NOMO-1 (cell line): ENCODE measurements at regions not wholly inside any gene's neighbourhood (a gene's known extent, or its start where the extent isn't known, plus 50 kb on each side); places are given as distances from the start of the nearest gene placed in this dataset.
"Not testable (repeated sequence)": the region's sequence is repeated elsewhere in the genome, so short reads cannot be mapped to it uniquely, and the experiment has no call there.

Source experiments
- DNase-seq, 2 experiments: peaks; one replicate each; lab custom pipeline; 2025; ENCODE audit not compliant: unreplicated experiment in 2 of 2; lab: John Stamatoyannopoulos, UW

DNA sequence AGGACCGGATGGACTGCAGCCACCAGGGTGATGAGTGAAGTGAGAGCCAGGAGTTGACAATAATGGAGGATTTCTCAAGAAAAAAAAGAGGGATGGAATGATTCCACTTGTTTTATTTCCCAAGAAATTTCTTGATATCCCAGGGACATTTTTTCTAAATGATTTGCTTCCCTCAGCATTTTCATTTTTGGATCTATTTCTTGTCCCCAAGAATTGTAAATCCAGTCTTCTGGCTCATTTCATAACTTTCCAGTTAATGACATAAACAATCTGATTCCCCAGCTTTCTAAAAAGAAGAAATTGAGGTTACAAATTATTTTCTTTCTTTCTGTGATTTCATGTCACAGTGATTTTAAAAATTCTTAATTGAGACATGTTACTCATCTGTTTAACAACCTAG, 446.5 kb downstream of the PRR16 start:
- no peak for DNase-seq

DNA sequence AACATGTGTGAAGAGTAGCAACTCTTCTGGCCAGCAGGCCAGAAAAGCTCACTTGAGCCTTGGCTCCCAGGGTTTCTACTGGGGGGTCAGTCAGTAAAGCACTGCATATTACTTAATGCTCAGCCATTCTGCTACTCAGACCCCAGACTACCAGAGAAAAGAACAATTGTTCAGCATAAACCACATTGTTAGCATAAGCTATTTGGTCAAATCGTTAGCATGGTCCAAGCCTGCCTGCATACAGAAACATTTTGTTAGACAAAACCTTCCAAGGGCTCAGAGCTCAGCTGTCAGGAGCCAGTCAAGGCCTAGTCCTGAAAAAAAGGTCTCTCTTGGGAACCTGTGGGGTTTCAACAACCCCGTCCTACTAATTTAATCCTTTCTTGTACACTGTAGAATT, 449.3 kb downstream of the PRR16 start:
- DNase-seq: no peak

DNA sequence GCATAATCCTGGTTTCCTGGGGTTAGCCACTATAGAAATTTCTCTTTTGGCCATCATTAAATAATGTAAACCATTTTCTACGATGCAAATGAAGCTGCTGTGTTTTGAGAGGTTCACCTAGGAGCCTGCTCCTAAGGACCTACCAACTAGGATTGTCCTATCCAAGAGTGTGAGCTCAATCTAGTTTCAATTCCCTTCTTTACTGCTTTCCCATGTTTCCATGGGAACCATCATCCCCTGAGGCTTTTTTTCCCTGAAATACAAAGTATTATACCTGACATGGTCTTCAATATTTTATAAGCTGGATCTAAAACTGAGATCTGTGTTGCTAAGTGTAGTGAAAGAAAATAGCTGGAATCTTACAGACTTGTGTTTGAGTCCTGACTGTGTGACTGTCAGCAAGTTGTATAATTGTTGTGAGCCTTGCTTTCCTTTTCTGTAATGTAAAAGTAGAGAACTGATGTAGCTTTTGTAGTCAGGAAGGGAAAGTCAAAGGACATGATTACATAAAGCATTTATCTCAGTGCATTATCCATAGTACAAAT, 453.2 kb downstream of the PRR16 start:
- DNase-seq: no peak

DNA sequence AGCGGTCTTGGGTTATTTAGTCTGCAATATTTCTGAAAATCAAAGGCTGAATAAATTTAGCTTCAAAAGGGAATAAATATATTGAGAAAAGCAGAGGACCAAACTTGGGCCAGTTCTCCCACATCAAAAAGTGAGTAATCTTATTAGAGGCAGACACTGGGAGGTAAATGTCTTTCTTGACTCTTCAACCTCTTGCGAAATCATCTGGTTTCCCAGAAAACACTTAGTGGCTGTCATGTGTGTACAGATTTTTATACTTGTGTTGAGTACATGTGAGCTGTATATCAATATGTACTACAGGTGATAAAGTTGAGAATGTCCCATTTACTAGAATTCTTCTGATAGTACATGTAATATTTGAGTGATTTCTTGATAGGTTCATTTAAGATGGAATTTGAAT, 454.9 kb downstream of the PRR16 start:
- DNase-seq: no peak

GRCh38 chr5:120923026-120923425, 458.9 kb downstream of the PRR16 start:
- no peak for DNase-seq

DNA sequence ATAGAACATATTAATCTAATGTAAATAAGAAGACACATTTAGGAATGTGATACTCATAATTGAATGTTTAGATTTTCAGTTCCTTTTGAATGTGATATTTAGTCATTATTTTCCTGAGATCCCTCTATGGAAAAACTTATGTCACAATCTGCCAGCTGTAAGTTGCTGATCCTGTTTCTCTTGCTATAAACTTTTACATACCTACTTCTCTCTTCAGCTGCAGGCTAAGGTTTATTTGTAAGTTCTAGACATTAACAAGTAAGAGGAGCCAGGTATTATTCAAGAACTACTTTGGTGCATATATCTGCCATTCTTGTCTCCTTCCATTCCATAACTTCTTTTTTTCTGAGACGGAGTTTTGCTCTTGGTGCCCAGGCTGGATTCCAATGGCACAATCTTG, 462.4 kb downstream of the PRR16 start:
- no peak for DNase-seq

GRCh38 chr5:120927950-120928530, 463.9 kb downstream of the PRR16 start:
- DNase-seq: no peak

GRCh38 chr5:120932480-120932879, 468.4 kb downstream of the PRR16 start:
- no peak for DNase-seq

GRCh38 chr5:120934031-120934430, 469.9 kb downstream of the PRR16 start:
- no peak for DNase-seq

GRCh38 chr5:120936652-120937051, 472.6 kb downstream of the PRR16 start:
- no peak for DNase-seq

DNA sequence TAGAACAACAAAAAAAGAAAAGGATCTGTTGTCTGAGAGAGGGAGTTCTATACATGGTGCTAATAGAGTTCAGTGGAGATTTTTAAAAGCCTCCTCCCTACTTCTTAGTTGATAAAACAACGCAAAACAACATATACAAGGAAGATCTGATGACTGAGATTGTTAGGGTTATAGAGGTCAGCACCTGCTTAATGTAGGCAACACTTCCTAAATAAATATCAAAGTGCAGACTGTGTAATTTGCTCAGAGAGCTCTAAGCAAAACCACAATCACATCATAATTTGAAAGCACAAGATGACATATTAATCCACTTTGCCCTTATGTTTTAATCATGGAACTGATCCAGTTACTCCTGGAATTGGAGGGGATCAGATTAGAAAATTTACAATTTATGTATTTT, 474.5 kb downstream of the PRR16 start:
- no peak for DNase-seq

DNA sequence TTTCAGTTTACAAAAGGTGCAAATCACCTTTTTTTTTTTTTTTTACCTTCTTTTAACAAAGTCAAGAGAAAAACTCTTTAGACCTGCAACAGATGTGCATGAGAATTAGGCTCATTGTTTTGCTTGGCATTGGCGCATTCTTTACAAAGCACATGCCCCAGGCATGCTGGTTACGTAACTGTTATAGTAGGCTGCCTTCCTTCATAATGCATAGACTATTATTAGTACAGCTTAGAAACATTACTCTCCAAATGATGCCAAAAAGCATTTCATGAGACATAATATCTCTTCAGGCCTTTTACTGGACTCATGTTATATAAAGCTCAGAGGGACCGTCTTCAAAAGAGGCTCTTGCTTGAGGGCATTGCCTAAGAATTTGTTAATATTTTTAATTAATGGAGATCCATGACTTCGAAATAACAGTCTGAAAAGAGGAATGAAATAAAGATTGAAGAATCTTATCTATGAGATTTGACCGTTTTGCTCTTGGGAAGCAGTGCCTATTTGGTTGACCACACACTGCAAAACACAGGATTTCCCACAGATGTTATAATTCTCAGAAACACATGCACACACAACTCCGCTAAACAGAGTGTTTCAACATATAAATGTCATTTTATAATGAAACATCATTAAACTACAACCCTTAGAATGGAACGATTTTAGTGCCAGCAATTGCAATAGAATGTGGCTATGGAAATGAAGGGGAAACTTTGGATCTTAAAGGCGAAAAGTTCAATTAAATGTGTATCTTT, 478.7 kb downstream of the PRR16 start:
- no peak for DNase-seq

- not testable (repeated sequence) for DNase-seq
Measured at GRCh38 chr5:120949596-120949995, 485.5 kb downstream of the PRR16 start.

- not testable (repeated sequence) for DNase-seq
Measured at GRCh38 chr5:120953445-120953844, 489.3 kb downstream of the PRR16 start.

DNA sequence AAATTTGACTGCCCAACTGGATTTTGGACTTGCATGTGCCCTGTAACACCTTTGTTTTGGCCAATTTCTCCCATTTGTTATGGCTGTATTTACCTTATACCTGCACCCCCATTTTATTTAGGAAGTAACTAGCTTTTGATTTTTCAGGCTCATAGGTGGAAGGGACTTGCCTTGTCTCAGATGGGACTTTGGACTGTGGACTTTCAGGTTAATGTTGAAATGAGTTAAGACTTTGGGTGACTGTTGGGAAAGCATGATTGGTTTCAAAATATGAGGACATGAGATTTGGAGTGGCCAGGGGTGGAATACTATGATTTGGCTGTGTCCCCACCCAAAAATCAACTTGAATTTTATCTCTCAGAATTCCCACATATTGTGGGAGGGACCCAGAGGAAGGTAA, 490.2 kb downstream of the PRR16 start:
- no peak for DNase-seq

GRCh38 chr5:120955795-120956194, 491.7 kb downstream of the PRR16 start:
- no peak for DNase-seq

- DNase-seq: no peak
Measured at GRCh38 chr5:120958877-120959485, 494.9 kb downstream of the PRR16 start.

DNA sequence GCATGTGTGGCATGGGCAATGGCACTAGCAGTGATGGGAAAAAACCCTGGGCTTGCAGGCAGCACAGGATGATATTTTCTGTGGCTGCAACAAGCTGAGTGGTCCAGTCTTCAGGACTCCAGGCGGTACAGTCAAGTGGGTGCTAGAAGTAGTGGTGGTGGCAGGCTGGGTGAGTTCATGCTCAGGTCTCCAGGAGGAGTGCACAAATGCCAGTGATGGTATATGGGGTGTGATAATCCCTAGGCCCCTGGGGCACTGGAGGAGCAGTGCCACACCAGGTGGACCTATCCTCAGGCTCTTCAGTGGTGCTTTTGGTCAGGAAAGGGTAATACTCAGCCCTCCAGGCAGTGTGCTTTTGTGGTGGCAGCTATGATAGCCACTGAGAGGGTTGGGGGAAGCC, 496.4 kb downstream of the PRR16 start:
- no peak for DNase-seq

- no peak for DNase-seq
Measured at GRCh38 chr5:120967366-120967765, 503.3 kb downstream of the PRR16 start.

- DNase-seq: no peak
Measured at GRCh38 chr5:120974690-120975089, 510.6 kb downstream of the PRR16 start.

DNA sequence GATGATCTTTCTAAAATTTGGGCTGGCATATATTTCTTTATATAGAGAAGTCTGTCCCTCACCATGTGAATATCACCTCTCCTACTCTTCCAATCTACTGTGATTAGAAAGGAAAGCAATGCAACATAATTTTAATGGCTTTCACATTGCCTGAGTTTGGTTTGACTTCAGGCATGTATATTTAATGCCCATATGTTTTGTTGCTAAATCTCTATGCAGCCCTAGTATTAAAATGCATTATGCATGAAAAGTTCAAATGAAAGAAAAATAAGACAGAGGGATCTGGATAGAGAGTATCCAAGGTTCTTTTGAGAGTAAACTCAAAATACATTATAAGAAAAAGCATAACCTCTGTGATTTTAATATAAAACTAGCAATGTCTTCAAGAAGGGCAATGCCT, 518.3 kb downstream of the PRR16 start:
- DNase-seq: no peak

- DNase-seq: no peak
Measured at GRCh38 chr5:120985526-120985925, 521.4 kb downstream of the PRR16 start.
